ENCODE measurements at regions not wholly inside any gene's neighbourhood (a gene's known extent, or its start where the extent isn't known, plus 50 kb on each side); places are given as distances from the start of the nearest gene placed in this dataset.
"Not testable (repeated sequence)": the region's sequence is repeated elsewhere in the genome, so short reads cannot be mapped to it uniquely, and the experiment has no call there.

GRCh38 chr2:63721082-63721424 lies 120.6 kb upstream of the UGP2 start (continued):
- TF ChIP-seq, protein P1, sequence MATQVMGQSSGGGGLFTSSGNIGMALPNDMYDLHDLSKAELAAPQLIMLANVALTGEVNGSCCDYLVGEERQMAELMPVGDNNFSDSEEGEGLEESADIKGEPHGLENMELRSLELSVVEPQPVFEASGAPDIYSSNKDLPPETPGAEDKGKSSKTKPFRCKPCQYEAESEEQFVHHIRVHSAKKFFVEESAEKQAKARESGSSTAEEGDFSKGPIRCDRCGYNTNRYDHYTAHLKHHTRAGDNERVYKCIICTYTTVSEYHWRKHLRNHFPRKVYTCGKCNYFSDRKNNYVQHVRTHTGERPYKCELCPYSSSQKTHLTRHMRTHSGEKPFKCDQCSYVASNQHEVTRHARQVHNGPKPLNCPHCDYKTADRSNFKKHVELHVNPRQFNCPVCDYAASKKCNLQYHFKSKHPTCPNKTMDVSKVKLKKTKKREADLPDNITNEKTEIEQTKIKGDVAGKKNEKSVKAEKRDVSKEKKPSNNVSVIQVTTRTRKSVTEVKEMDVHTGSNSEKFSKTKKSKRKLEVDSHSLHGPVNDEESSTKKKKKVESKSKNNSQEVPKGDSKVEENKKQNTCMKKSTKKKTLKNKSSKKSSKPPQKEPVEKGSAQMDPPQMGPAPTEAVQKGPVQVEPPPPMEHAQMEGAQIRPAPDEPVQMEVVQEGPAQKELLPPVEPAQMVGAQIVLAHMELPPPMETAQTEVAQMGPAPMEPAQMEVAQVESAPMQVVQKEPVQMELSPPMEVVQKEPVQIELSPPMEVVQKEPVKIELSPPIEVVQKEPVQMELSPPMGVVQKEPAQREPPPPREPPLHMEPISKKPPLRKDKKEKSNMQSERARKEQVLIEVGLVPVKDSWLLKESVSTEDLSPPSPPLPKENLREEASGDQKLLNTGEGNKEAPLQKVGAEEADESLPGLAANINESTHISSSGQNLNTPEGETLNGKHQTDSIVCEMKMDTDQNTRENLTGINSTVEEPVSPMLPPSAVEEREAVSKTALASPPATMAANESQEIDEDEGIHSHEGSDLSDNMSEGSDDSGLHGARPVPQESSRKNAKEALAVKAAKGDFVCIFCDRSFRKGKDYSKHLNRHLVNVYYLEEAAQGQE (IDR thresholded peaks at IDR 0.05; ENCODE audit: low read depth, low read length): no peak
- no peak for TF ChIP-seq RXRA (IDR thresholded peaks at IDR 0.05; ENCODE audit: borderline replicate concordance, low read depth)
- peak; percentile 79 for TF ChIP-seq GATA2 (CRISPR knock-in tag; IDR thresholded peaks at IDR 0.05)
- TF ChIP-seq TEAD4 (IDR thresholded peaks at IDR 0.05; ENCODE audit: borderline replicate concordance, insufficient read depth): no peak
- no peak for TF ChIP-seq YY1 (IDR thresholded peaks at IDR 0.05; ENCODE audit: low read depth)
- no peak for TF ChIP-seq RAD21 (IDR thresholded peaks at IDR 0.05; ENCODE audit: low read length)
- no peak for TF ChIP-seq MEF2A (IDR thresholded peaks at IDR 0.05; ENCODE audit: borderline replicate concordance, low read depth)

DNA sequence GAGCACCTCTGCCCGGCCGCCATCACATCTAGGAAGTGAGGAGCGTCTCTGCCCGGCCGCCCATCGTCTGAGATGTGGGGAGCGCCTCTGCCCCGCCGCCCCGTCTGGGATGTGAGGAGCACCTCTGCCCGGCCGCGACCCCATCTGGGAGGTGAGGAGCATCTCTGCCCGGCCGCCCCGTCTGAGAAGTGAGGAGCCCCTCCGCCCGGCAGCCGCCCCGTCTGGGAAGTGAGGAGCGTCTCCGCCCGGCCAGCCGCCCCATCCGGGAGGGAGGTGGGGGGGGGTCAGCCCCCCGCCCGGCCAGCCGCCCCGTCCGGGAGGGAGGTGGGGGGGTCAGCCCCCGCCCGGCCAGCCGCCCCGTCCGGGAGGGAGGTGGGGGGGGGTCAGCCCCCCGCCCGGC lies 119.4 kb upstream of the UGP2 start:
- H3K4me2 ChIP-seq; H3K9me2 ChIP-seq; H3K27me3 ChIP-seq (ENCODE audit: insufficient read depth); CTCF ChIA-PET; POLR2A ChIA-PET; H3K36me3 ChIP-seq (replicated peaks in 1 of 2; ENCODE audit: control insufficient read depth in 1 of 2, insufficient read depth in 2 of 2, low read length in 1 of 2); H3K27ac ChIP-seq (ENCODE audit: low read depth in 2 of 2, low read length in 1 of 2); H3K79me2 ChIP-seq (ENCODE audit: insufficient read depth); H3K9me3 ChIP-seq; H4K20me1 ChIP-seq (ENCODE audit: insufficient read depth); H3K4me3 ChIP-seq (ENCODE audit: low read depth in 2 of 2, low read length in 1 of 2); H3K4me1 ChIP-seq (ENCODE audit: control insufficient read depth in 1 of 2, insufficient read depth in 2 of 2, low read depth in 1 of 2, low read length in 1 of 2); H3K9ac ChIP-seq; DNase-seq; H3F3A ChIP-seq (replicated peaks; ENCODE audit: insufficient read depth); H2AFZ ChIP-seq (ENCODE audit: low read depth): not testable (repeated sequence)
- WGBS (ENCODE audit: low lambda C conversion rate): 80% methylated on average over 1 of the region's 37 CpGs

DNA sequence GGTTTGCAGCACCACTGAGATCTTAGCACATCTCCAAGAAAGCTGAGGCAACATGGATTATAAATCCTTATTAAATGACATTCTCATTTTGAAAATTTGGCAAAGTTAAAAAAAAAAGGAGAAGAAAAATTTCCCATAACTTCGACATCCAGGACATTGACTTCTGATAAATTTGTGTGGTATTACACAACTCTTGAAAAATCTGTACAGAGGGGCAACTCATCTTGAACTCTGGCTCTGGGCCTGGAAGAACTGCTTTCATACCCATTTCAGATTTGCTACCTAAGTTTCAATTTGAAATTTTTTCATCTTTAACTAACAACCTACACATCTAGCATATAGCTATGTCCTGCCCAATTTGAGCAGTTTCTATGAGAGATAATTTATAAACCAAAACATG lies 118.0 kb upstream of the UGP2 start:
- TF ChIP-seq RAD21 (IDR thresholded peaks at IDR 0.05; ENCODE audit: low read length) (no peak), MEF2A (IDR thresholded peaks at IDR 0.05; ENCODE audit: borderline replicate concordance, low read depth) (no peak)
- H2AFZ ChIP-seq (ENCODE audit: low read depth): 0 out of 2 replicates have a peak overlapping the region, but pooled peaks have one; percentile 41
- no peak overlapping the region for H3K9ac ChIP-seq
- no peak for DNase-seq
- no peaks in the 10 kb centered on the region for H4K20me1 ChIP-seq (ENCODE audit: insufficient read depth)
- H3K9me3 ChIP-seq: no peaks in the 10 kb centered on the region
- 76% methylated on average over 1 of the region's 1 CpG for WGBS (ENCODE audit: low lambda C conversion rate)
- CTCF ChIA-PET: no interaction called here
- H3F3A ChIP-seq (replicated peaks; ENCODE audit: insufficient read depth): no peaks in the 10 kb centered on the region
- no peaks in the 10 kb centered on the region for H3K27me3 ChIP-seq (ENCODE audit: insufficient read depth)
- H3K9me2 ChIP-seq: no peaks in the 10 kb centered on the region
- H3K4me1 ChIP-seq (ENCODE audit: control insufficient read depth in 1 of 2, insufficient read depth in 2 of 2, low read depth in 1 of 2, low read length in 1 of 2): peaks cover 8 to 9% of the 10 kb centered on the region in 2 experiments; a peak in 3 of 4 replicates
- POLR2A ChIA-PET: no interaction called here
- H3K36me3 ChIP-seq (replicated peaks in 1 of 2; ENCODE audit: control insufficient read depth in 1 of 2, insufficient read depth in 2 of 2, low read length in 1 of 2): no peaks in the 10 kb centered on the region
- H3K4me2 ChIP-seq: no peak overlapping the region
- H3K79me2 ChIP-seq (ENCODE audit: insufficient read depth): no peaks in the 10 kb centered on the region
- H3K27ac ChIP-seq (ENCODE audit: low read depth in 2 of 2, low read length in 1 of 2): no peak overlapping the region
- no peak overlapping the region for H3K4me3 ChIP-seq (ENCODE audit: low read depth in 2 of 2, low read length in 1 of 2)

- H3K9ac ChIP-seq; H3K27me3 ChIP-seq (ENCODE audit: insufficient read depth); POLR2A ChIA-PET; H3K9me3 ChIP-seq; H2AFZ ChIP-seq (ENCODE audit: low read depth); H3K4me1 ChIP-seq (ENCODE audit: control insufficient read depth in 1 of 2, insufficient read depth in 2 of 2, low read depth in 1 of 2, low read length in 1 of 2); DNase-seq; H3K36me3 ChIP-seq (replicated peaks in 1 of 2; ENCODE audit: control insufficient read depth in 1 of 2, insufficient read depth in 2 of 2, low read length in 1 of 2); H3K27ac ChIP-seq (ENCODE audit: low read depth in 2 of 2, low read length in 1 of 2); H3K9me2 ChIP-seq; CTCF ChIA-PET; H4K20me1 ChIP-seq (ENCODE audit: insufficient read depth); H3K4me2 ChIP-seq; H3K79me2 ChIP-seq (ENCODE audit: insufficient read depth); H3K4me3 ChIP-seq (ENCODE audit: low read depth in 2 of 2, low read length in 1 of 2); H3F3A ChIP-seq (replicated peaks; ENCODE audit: insufficient read depth): not testable (repeated sequence)
- WGBS (ENCODE audit: low lambda C conversion rate): 90% methylated on average over 1 of the region's 1 CpG
Measured at GRCh38 chr2:63725212-63725611, 116.5 kb upstream of the UGP2 start.

Measured in SK-N-SH (cell line).